HCT116 (cell line): ENCODE measurements at regions not wholly inside any gene's neighbourhood (a gene's known extent, or its start where the extent isn't known, plus 50 kb on each side); places are given as distances from the start of the nearest gene placed in this dataset.
"Not testable (repeated sequence)": the region's sequence is repeated elsewhere in the genome, so short reads cannot be mapped to it uniquely, and the experiment has no call there.

Source experiments
- EGR1 ChIP-seq: IDR thresholded peaks from 2 replicates; pipeline ENCODE4 v1.6.1; 2012; ENCODE audit warnings: low read depth
- EZH2 ChIP-seq: fragments of 200-600 bp; sonication (generic); IDR thresholded peaks from 2 replicates; pipeline ENCODE4 v1.6.1; 2017; ENCODE audit warnings: antibody characterized with exemption, mixed run types
- JUND ChIP-seq: IDR thresholded peaks from 2 replicates; pipeline ENCODE4 v1.6.1; 2012
- POLR2A ChIP-seq: IDR thresholded peaks from 2 replicates; pipeline ENCODE4 v1.7.0; 2011; ENCODE audit warnings: borderline replicate concordance; ENCODE audit not compliant: insufficient read depth, insufficient read length; ENCODE audit errors: extremely low read depth
- RAD21 ChIP-seq: IDR thresholded peaks from 2 replicates; pipeline ENCODE4 v1.6.1; 2012; ENCODE audit warnings: low read depth, mild to moderate bottlenecking
- REST ChIP-seq: IDR thresholded peaks from 2 replicates; pipeline ENCODE4 v1.6.1; 2012; ENCODE audit warnings: low read depth
- ZNF274 ChIP-seq: fragments of 200-500 bp; sonication (Bioruptor generic); IDR thresholded peaks from 2 replicates; pipeline ENCODE4 v1.6.1; 2014; ENCODE audit warnings: mild to moderate bottlenecking, low read depth, low read length, inconsistent platforms
- TF ChIP-seq, protein P1 (sequence below), 3 experiments: fragments of 200-600 bp in 1 of 3; sonication (generic) in 1 of 3; IDR thresholded peaks in 2 of 3; conservative IDR thresholded peaks in 1 of 3; 2 replicates each; pipeline ENCODE4 v1.5.1; 2012 to 2017; ENCODE audit warnings: low read depth in 2 of 3, low read length in 2 of 3, antibody characterized with exemption in 1 of 3, borderline replicate concordance in 1 of 3, control low read depth in 1 of 3, mild to moderate bottlenecking in 1 of 3, mixed read lengths in 1 of 3, mixed run types in 1 of 3, moderate library complexity in 1 of 3; ENCODE audit not compliant: insufficient read depth in 1 of 3

GRCh38 chr10:3318480-3318807, 145.9 kb upstream of the PITRM1 start:
- TF ChIP-seq, protein P1, sequence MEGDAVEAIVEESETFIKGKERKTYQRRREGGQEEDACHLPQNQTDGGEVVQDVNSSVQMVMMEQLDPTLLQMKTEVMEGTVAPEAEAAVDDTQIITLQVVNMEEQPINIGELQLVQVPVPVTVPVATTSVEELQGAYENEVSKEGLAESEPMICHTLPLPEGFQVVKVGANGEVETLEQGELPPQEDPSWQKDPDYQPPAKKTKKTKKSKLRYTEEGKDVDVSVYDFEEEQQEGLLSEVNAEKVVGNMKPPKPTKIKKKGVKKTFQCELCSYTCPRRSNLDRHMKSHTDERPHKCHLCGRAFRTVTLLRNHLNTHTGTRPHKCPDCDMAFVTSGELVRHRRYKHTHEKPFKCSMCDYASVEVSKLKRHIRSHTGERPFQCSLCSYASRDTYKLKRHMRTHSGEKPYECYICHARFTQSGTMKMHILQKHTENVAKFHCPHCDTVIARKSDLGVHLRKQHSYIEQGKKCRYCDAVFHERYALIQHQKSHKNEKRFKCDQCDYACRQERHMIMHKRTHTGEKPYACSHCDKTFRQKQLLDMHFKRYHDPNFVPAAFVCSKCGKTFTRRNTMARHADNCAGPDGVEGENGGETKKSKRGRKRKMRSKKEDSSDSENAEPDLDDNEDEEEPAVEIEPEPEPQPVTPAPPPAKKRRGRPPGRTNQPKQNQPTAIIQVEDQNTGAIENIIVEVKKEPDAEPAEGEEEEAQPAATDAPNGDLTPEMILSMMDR (IDR thresholded peaks at IDR 0.05 in 2 of 3, conservative IDR thresholded peaks at IDR 0.05 in 1 of 3; ENCODE audit: borderline replicate concordance in 1 of 3, insufficient read depth in 1 of 3, low read depth in 2 of 3, low read length in 2 of 3), result not testable (repeated sequence)
- not testable (repeated sequence) for TF ChIP-seq JUND, EGR1, RAD21, EZH2, ZNF274, REST, POLR2A
